Stimulated activated CD8-positive, alpha-beta memory T cell treated with anti-CD3 and anti-CD28 coated beads, Interleukin-7, amount 100 ng/mL, for 4 hours (primary cell): ENCODE measurements at regions not wholly inside any gene's neighbourhood (a gene's known extent, or its start where the extent isn't known, plus 50 kb on each side); places are given as distances from the start of the nearest gene placed in this dataset.

Experiments used
- DNase-seq, 2 donors: peaks; one replicate each; pipeline ENCODE4 v3.0.0-alpha.2; 2020; ENCODE audit warnings: low read depth in 2 of 2

DNA sequence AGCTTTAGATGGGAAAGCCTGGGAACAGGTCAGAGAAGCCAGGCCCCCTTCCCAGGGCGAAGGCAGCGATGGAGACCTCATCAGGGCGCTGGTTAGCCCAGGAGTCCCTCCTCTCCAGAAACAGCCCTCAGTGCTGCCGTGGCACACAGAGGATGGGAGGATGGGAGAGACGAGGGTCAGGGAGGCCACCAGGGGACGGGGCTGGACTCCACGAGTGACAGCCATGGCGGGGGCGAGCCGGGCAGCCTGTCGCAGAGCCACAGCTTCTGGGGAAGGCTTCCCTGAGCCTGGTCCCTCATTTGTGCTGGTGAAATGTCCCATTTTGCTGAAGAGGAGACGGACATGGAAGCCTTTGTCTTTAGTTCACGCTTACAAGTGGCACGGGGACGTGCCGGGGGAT lies 1390.5 kb downstream of the TBC1D22A start:
- DNase-seq = no peak

DNA sequence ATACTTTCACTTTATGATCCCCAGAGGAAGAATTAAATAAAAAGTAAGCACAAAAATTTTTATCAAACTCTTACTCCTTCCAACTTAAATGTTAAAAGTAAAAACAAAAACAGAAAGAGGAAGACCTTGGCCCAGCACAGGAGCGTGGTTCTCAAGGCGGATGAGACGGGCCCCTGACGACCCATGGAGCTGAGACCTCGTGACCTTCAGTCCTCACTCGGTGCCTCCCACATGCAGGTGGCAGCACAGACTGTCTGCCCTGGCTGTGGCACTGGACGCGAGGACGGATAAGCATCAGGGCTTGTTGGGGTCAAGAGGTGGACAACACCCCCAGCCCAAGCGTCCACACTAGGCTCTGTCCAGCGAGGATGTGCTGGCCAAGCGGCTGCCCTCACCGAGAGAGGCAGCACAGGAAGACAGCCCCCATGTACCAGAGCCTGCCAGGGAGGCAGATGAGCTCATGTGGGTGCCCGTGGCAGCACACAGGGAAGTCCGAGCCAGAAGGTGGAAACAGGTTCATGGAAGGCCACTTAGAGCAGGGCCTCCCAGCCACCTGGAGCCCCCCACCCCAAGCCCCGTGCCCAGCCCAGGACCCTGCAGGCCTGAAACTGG lies 1389.8 kb downstream of the TBC1D22A start:
- DNase-seq = no peak

DNA sequence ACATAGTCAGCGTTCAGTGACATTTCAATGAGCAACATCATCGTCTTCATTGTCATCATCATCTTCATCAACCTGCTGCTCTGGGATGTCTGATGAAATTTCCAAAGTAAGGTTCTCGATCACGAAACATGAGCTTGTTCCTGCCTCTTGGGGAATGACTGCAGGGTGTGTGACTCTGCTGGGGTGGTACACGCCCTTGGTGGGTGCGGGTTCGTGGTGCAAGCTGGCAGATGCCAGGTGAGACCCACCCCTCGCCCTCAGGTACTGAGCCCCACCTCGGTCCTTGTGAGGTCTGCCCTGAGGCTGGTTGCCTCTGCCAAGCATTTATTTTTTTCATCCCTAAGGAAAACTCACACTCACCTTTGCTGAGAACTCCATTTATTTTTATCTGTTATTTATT lies 1389.2 kb downstream of the TBC1D22A start:
- DNase-seq = no peak

DNA sequence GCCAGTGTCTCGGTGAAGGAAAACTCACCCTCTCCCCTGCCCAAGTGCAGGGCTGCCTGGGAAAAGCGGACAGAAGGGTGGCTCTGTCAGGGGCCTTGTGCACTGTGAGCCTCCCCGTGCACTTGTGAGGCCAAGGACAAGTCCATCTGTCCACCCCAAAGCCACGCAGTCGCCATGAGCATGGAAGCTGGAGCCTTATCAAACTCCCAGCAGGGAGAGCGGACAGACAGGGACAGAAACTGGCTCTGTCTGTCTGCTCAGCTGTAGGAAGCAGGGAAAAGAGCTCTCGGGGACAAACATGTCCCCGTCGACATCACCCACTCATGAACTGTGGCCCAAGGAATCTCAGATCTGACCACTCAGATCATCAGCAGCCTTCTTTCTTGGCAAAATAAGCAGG lies 1385.4 kb downstream of the TBC1D22A start:
- DNase-seq = no peak

DNA sequence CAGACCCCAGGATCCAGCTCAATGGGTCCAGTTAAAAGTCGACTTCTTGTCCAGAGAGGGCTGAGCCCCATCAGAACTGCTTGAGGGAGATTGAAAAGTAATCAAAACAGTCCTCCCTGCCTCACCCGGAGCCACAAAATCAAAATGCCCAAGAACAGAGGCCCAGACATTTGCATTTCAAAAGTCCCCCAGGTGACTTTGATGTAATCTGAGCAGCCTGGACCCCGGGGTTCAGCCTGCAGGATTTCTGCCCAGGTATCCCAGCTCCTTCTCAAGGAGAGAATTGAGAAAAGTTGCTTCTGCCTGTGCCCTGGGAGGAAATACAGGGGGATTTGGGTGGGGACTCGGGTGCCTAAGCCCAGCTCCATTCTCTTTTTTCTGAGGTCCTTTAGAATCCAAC lies 1385.0 kb downstream of the TBC1D22A start:
- DNase-seq = no peak

DNA sequence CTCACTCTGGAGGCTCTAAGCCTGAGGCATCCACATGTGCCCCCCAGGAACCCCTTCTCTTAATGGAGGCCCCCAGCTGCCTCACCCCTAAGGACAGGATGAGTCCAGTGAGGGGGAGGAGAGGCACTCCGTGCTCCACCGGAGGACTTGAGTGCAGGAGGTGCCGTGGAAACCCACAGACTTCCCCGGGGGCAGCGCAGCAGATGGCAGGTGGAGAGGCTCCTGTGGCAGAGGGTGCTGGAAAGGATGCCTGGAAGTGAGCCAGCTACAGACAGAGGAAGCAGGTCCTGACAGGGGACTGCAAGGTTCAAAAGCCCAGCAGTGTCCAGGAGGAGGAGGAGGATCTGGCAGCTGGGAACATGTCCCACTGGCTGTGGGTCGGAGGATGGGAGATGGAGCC lies 1384.0 kb downstream of the TBC1D22A start:
- DNase-seq = no peak

DNA sequence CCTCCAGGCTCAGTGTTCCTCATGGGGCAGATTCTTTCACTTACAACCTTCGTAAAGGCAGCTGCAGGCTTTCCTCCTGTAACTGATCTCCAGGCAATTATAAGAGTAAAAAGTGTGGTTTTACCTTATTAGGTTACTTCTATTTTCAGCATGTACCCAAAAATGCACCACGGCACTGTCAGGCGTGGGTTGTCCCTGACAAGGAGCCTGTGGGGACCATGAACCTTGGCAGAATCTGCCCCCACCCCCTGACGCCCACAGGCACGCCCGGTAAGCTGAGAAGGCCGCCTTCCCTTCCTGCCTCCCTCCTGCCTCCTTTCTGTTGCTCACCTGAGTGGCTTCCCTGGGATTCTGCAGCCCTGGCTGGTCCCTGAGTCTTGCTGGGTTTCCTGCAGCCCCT lies 1383.3 kb downstream of the TBC1D22A start:
- DNase-seq = no peak

DNA sequence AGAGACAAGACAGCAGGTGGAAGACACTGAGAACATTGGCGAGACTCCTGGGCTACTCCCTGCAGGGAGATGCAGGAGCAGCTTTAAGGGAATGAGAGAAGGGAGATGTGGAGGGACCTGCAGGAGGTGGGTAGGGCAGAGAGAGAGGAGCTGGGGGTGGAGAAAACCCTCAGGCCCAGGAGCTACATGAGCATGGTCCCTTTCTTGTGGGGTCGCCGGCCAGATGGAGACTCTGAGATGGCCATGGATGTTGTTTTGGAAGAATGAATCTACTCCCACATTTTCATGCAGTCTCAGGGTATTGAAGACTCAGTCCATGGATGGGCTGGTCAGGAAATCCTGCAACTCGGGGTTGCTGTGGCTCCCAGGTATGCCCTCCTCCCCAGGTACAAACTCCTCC lies 1381.9 kb downstream of the TBC1D22A start:
- no peak for DNase-seq

DNA sequence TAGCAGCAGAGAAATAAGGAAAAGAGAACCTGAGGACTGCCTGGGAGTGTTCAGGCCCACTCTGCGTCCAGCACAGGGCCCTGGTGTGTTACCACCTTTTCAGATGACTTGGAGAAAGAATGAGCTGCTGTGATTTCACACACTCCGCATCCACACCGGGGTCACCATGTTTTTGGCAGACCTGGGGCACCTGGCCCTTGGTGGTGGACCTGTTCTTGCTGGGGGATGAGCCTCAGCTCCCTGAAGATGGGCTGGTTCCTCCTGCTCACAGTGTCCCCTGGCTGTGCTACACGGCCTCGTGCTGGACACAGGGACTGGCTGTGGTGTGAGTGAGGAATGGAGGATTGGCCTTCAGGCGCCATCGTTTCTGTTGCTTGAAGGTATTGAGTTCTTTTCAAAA lies 1381.4 kb downstream of the TBC1D22A start:
- no peak for DNase-seq

DNA sequence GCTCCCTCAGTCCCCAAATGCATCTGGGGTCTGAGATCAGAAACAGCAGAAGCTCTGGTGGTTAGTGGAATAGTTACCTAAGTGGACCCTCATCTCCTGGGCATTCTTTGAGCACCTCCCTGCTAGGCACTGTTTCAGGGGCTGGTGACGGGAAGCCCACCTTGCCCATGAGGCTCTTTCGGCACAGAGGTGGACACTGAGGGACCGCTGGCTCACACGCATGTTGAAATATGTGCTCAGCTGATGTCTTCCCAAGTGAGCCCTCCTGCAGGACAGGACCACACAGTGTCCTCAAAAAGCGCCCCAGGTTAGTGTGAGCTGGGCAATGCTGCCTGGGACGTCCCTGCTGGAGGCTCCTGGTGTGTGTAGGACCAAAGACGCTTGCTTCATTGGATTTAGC lies 1379.9 kb downstream of the TBC1D22A start:
- no peak for DNase-seq

DNA sequence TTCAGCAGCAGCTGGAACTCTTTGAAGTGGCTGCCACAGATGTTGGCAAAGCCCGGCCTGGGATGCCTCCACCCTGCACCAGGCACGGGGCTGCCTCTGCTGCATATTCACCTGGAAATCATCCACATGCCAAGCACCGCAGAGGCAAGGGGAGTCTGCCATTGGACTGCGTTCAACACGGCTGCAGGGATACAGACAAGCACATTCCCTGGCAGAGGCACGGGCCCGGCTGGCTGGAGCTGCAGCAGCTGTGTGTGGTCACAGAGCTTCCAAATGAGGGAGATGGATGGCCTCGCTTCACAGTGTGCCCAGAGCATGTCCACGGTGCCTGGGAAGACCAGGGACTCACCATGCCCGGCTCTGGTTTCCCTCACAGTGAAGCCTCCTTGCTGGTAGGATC lies 1378.9 kb downstream of the TBC1D22A start:
- DNase-seq = no peak

DNA sequence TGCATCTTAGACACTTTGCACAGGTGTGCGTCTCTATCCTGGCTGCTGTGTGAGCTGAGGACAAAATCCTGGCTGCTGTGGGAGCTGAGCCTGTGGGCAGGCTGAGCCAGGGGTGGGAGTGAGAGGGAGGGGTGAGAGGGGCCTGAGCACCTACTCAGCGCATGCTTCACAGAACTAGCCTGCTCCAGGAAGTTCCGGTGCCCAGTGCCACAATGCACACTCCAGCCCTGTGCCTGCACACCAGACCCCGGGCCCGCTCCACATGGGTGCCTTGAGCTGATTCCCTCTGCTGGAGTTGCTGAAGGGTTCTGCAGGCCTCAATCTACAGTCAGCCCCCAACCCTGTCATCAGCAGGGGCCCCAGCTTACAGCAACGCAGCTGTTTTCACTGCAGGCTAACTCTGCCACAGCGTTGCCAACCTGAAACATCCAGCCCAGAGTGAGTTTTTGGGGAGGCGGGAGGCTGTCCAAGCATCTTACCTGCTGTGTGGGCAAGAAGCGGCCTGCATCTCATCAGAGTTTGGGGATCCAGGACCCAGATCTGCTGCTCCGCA lies 1377.9 kb downstream of the TBC1D22A start:
- no peak for DNase-seq

DNA sequence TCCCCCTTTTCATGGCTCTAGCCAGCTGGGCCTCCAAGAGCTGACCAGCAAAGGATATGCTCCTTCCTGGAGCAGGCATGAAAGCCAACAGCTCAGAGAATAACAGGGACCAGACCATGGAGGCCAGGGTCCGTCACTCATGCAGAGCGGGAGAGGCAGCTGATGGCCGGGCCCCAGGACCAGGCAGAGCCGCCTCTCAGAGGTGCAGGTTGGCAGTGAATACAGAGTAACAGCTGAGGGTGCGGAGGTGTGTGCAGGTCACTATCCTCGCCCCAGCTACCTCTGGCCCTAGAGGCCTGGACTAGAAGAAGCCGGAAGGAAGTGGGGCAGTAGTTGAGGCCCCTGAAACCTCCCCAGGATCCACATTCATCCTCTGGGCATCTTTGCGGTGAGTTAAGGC lies 1377.3 kb downstream of the TBC1D22A start:
- DNase-seq = no peak

DNA sequence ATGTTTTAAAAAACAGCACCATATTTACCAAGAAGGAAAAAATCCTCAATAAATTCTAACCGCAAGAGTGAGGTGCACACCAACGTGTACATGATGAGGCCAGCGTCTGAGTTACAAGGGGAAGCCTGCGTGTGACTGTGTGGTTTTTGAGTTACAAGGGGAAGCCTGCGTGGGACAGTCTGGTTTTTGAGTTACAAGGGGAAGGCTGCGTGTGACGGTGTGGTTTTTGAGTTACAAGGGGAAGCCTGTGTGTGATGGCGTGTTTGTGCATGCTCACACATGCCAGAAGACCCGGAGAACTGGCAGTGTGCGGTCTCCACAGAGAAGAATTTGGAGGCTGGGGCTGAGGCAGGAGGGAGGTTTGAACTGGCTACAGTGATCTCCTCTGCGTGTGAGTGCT lies 1376.4 kb downstream of the TBC1D22A start:
- DNase-seq = no peak

DNA sequence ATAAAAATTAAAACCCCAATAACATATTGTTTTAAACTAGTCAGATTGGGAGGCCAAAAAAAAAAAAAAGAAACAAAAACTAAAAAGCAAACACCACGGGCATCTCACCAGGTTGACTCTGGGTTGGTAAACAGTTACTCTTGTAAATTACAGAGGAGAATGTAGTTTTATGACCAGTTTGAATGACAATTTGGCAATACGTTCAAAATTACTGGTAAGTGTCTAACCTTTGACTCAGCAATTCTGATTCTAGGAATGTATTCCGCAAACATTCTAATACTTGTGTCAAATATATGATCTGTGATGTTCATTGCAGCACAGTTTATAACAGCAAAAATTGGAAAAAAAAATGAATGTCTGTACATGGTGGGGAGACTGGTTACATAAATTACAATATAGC lies 1376.0 kb downstream of the TBC1D22A start:
- DNase-seq = no peak

DNA sequence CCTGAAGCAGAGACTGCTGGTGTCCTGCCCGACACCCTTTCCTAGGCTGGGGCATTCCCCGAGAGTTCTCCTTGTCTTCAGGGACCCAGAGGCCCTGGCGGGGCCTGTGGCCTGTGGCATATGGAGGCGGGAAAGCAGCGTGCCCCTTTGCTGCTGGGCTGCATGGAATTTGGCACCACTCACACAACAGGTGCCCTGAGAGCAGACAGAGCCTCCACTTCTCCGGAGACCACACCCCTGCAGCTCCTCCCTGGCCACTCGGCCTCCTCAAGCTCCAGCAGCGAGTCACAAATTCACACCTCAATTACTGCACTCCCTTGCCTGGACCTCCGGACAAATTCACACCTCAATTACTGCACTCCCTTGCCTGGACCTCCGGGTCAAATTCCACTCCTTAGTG lies 1375.2 kb downstream of the TBC1D22A start:
- no peak for DNase-seq

DNA sequence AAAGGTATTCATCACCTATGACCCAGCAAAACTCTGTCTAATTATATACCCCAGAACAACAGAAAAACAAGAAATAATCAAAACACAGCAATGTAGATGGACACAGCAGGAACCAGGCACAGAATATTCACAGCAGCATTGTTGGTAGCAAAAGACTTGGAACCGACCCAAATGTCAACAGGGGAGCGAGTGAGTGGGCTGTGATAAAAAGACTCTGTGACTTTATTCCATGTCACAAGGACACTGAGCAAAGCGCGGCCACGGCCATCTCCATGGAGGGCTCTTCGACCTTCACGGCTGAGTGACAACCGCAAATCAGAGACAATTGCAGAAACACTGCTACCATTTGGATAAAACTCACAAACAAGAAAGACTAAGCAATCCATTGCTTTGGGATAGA lies 1373.1 kb downstream of the TBC1D22A start:
- no peak for DNase-seq

DNA sequence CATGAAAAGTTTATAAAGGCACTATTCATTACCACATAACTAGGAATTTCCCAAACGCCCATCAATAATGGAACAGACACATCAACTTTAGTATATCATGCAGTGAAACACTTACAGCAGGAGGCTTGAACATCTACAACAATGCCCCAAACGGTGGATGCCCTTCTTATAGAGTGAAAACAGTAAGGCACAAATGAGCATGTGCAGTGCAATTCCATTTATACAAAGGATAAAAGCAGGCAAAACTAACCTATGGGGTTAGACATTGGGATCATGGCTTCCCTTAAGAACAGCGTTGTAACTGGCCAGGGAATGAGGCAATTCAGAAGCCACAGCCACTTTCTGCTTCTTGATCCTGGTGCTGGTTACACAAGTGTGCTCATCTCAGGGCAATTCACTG lies 1363.0 kb downstream of the TBC1D22A start:
- no peak for DNase-seq

DNA sequence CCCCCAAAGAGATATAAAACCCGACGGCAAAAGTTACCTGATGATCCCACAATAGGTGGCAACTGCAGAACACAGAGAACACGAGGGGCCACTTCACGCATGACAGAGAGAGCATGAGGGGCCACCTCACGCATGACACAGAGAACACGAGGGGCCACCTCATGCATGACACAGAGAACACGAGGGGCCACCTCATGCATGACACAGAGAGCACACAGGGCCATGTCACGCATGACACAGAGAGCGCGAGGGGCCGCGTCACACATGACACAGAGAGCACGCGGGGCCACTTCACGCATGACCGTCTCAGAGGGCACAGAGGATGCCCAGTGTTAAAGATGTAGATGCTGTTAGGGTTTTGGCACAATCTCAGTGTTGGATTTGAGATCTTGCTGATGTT lies 1359.5 kb downstream of the TBC1D22A start:
- DNase-seq = no peak

DNA sequence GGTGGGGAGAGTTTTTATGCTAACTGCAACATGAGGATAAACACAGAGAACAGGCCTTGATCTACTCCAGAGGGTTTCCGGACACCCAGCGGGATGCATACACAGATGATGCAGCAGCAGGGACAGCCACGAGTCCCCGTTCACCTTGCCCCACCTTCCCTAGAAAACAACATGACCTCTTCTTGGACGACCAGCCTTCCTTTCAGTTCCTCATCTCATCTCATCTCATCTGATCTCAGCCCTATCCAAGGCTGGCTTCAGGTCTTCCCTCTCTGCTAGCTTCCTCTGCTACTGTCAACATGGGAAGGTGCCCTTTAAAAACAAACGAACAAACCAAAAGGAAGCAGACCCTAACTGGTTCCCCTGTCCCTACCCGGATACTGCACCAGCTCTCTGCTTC lies 1356.2 kb downstream of the TBC1D22A start:
- DNase-seq = no peak

DNA sequence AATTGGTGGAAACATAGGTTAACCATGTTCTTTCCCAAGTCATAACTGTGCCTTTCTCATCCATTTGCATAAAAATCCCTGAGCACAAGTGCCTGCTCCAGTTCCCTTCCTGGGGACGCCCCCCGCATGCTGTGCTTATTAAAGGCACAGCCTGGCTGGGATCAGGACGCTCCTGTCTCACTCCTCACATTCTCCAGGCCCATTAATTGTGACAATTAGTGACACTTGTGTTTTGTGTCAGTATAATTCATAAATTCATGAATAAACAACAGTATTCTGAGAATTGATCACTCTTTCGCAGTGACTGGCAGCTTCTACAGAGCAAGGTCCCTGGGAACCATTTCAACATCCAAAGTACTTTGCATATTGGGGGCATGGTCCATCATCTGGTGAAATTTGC lies 1354.4 kb downstream of the TBC1D22A start:
- DNase-seq = no peak

DNA sequence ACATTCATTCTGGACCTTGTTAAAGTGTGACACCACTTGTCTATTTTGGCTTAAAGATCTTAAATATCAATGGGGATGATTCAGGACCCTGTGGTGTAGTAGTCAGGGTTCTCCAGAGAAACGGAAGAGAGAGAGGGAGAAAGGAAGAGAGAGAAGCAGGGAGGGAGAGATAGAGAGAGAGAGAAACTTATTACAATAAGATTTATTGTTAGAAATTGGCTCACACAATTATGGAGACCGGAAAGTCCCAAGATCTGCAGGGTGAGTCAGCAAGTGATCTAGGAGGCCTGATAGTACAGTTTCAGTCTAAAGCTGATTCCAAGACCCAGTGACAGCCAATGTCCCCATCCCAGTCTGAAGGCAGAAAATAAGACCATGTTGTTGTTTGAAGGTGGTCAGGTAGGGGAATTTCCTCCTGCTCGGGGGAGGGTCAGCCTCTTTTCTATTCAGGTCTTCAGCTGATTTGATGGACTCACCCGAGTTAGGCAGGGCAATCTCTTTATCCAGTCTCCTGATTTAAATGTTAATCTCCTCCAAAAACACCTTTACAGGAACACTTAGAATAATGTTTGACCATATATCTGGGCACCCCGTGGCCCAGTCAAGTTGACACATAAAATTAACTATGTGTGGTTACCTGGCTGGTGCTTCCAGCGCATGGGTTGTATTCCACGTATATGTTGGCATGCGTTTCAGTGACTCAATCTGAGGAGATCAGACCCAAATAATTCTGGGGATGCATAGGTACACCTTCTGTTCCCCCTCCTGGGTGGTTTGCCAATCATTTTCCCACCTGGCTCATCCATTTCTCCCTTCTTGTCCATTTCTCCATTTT lies 1350.5 kb downstream of the TBC1D22A start:
- no peak for DNase-seq

DNA sequence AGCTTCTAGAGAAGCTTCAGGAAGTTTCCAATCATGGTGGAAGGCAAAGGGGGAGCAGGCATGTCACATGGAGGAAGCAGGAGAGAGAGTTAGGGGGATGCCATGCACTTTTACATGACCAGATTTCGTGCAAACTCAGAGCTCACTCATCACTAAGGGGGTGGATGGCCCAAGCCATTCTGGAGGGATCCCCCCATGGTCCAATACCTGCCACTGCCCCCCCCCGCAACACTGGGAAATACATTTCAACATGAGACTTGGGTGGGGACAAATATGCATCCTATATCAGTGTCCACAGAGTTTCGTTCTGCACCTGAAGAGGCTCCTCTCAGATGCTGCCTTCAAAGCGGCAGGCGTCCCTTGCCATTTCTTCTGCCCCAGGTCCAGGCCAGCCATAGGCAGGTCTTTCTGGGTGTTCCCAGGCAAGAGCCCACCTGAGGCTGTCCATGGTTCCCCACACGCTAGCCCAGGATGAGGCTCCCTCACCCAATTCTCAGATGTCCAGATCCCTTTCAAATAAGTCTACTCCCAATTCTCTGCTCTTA lies 1344.3 kb downstream of the TBC1D22A start:
- DNase-seq = no peak
